ENCODE measurements at regions not wholly inside any gene's neighbourhood (a gene's known extent, or its start where the extent isn't known, plus 50 kb on each side); places are given as distances from the start of the nearest gene placed in this dataset.

GRCh38 chr18:10094655-10095054, 180.8 kb downstream of the VAPA start:
- no peak for TF ChIP-seq EZH2phosphoT487 (IDR thresholded peaks at IDR 0.05; ENCODE audit: borderline replicate concordance, low read length)
- no peaks in the 10 kb centered on the region for H3K27me3 ChIP-seq (ENCODE audit: control insufficient read depth, low read length)
- H3K9me3 ChIP-seq (ENCODE audit: control insufficient read depth, insufficient read depth, low read length) = no peaks in the 10 kb centered on the region
- H3K4me1 ChIP-seq (ENCODE audit: control insufficient read depth, low read length) = no peaks in the 10 kb centered on the region
- H3K4me2 ChIP-seq (ENCODE audit: low read length) = no peak overlapping the region
- no peaks in the 10 kb centered on the region for H3K36me3 ChIP-seq (ENCODE audit: control insufficient read depth, low read length)
- H3K9me2 ChIP-seq (replicated peaks; ENCODE audit: control insufficient read depth, low read length) = no peaks in the 10 kb centered on the region; the same call in 1 of the 2 replicates
- no peak overlapping the region for H3K27ac ChIP-seq (ENCODE audit: low read depth, low read length)
- H3K4me3 ChIP-seq (ENCODE audit: low read length) = no peak overlapping the region
- no peaks in the 10 kb centered on the region for H4K20me1 ChIP-seq (ENCODE audit: control insufficient read depth, insufficient read depth, low read depth, low read length)
- H3F3A ChIP-seq (ENCODE audit: control insufficient read depth, insufficient read depth) = no peaks in the 10 kb centered on the region
- no peaks in the 10 kb centered on the region for H3K79me2 ChIP-seq (ENCODE audit: control insufficient read depth, low read length)

GRCh38 chr18:10095356-10095755, 181.5 kb downstream of the VAPA start:
- Histone ChIP-seq H3K4me3 (ENCODE audit: low read length) (no peak overlapping the region), H3K27ac (ENCODE audit: low read depth, low read length) (no peak overlapping the region), H3K4me2 (ENCODE audit: low read length) (no peak overlapping the region), H3K9me2 (replicated peaks; ENCODE audit: control insufficient read depth, low read length) (no peaks in the 10 kb centered on the region; the same call in 1 of the 2 replicates), H3F3A (ENCODE audit: control insufficient read depth, insufficient read depth) (no peaks in the 10 kb centered on the region), H3K27me3 (ENCODE audit: control insufficient read depth, low read length) (no peaks in the 10 kb centered on the region), H3K4me1 (ENCODE audit: control insufficient read depth, low read length) (no peaks in the 10 kb centered on the region), H3K79me2 (ENCODE audit: control insufficient read depth, low read length) (no peaks in the 10 kb centered on the region), H3K36me3 (ENCODE audit: control insufficient read depth, low read length) (no peaks in the 10 kb centered on the region), H4K20me1 (ENCODE audit: control insufficient read depth, insufficient read depth, low read depth, low read length) (no peaks in the 10 kb centered on the region), H3K9me3 (ENCODE audit: control insufficient read depth, insufficient read depth, low read length) (no peaks in the 10 kb centered on the region)
- no peak for TF ChIP-seq EZH2phosphoT487 (IDR thresholded peaks at IDR 0.05; ENCODE audit: borderline replicate concordance, low read length)
- TF ChIP-seq, protein P1, sequence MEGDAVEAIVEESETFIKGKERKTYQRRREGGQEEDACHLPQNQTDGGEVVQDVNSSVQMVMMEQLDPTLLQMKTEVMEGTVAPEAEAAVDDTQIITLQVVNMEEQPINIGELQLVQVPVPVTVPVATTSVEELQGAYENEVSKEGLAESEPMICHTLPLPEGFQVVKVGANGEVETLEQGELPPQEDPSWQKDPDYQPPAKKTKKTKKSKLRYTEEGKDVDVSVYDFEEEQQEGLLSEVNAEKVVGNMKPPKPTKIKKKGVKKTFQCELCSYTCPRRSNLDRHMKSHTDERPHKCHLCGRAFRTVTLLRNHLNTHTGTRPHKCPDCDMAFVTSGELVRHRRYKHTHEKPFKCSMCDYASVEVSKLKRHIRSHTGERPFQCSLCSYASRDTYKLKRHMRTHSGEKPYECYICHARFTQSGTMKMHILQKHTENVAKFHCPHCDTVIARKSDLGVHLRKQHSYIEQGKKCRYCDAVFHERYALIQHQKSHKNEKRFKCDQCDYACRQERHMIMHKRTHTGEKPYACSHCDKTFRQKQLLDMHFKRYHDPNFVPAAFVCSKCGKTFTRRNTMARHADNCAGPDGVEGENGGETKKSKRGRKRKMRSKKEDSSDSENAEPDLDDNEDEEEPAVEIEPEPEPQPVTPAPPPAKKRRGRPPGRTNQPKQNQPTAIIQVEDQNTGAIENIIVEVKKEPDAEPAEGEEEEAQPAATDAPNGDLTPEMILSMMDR (IDR thresholded peaks at IDR 0.05; ENCODE audit: low read depth, low read length, poor library complexity, severe bottlenecking) = no peak

- no peaks in the 10 kb centered on the region for H3K79me2 ChIP-seq (ENCODE audit: control insufficient read depth, low read length)
- no peaks in the 10 kb centered on the region for H4K20me1 ChIP-seq (ENCODE audit: control insufficient read depth, insufficient read depth, low read depth, low read length)
- H3K9me3 ChIP-seq (ENCODE audit: control insufficient read depth, insufficient read depth, low read length) = no peaks in the 10 kb centered on the region
- no peak overlapping the region for H3K4me3 ChIP-seq (ENCODE audit: low read length)
- no peaks in the 10 kb centered on the region; the same call in 1 of the 2 replicates for H3K9me2 ChIP-seq (replicated peaks; ENCODE audit: control insufficient read depth, low read length)
- no peaks in the 10 kb centered on the region for H3F3A ChIP-seq (ENCODE audit: control insufficient read depth, insufficient read depth)
- no peak overlapping the region for H3K4me2 ChIP-seq (ENCODE audit: low read length)
- H3K4me1 ChIP-seq (ENCODE audit: control insufficient read depth, low read length) = no peaks in the 10 kb centered on the region
- TF ChIP-seq EZH2phosphoT487 (IDR thresholded peaks at IDR 0.05; ENCODE audit: borderline replicate concordance, low read length) = no peak
- TF ChIP-seq, protein P1 (IDR thresholded peaks at IDR 0.05; ENCODE audit: low read depth, low read length, poor library complexity, severe bottlenecking) = no peak
- H3K27me3 ChIP-seq (ENCODE audit: control insufficient read depth, low read length) = no peaks in the 10 kb centered on the region
- H3K36me3 ChIP-seq (ENCODE audit: control insufficient read depth, low read length) = no peaks in the 10 kb centered on the region
- H3K27ac ChIP-seq (ENCODE audit: low read depth, low read length) = no peak overlapping the region
These were observed 185.8 kb downstream of the VAPA start for GRCh38 chr18:10099539-10100140.

DNA sequence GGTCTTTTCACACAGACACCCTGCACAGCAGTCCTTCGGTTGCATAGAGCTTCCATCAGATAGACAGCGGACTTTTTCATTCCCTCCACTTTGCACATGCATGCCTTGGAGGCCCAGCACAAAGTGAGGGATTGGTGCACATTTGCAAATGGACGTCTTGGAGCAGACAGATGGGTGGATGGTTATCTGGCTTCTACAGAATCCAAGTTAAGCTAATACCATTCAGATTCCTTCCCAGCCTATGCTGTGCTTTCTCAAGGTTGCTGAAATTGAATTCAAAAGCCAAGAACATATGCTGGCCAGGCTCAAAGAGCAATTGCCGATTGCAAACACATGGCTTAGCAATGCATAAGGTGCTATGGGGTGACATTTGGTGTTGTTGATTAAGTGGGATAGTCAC, 186.4 kb downstream of the VAPA start:
- no peaks in the 10 kb centered on the region for H4K20me1 ChIP-seq (ENCODE audit: control insufficient read depth, insufficient read depth, low read depth, low read length)
- no peaks in the 10 kb centered on the region for H3K27me3 ChIP-seq (ENCODE audit: control insufficient read depth, low read length)
- H3K79me2 ChIP-seq (ENCODE audit: control insufficient read depth, low read length) = no peaks in the 10 kb centered on the region
- no peaks in the 10 kb centered on the region for H3K36me3 ChIP-seq (ENCODE audit: control insufficient read depth, low read length)
- H3K4me1 ChIP-seq (ENCODE audit: control insufficient read depth, low read length) = no peaks in the 10 kb centered on the region
- no peak overlapping the region for H3K4me2 ChIP-seq (ENCODE audit: low read length)
- no peak overlapping the region for H3K4me3 ChIP-seq (ENCODE audit: low read length)
- H3F3A ChIP-seq (ENCODE audit: control insufficient read depth, insufficient read depth) = no peaks in the 10 kb centered on the region
- no peak for TF ChIP-seq EZH2phosphoT487 (IDR thresholded peaks at IDR 0.05; ENCODE audit: borderline replicate concordance, low read length)
- TF ChIP-seq, protein P1 (IDR thresholded peaks at IDR 0.05; ENCODE audit: low read depth, low read length, poor library complexity, severe bottlenecking) = no peak
- no peak overlapping the region for H3K27ac ChIP-seq (ENCODE audit: low read depth, low read length)
- H3K9me2 ChIP-seq (replicated peaks; ENCODE audit: control insufficient read depth, low read length) = no peaks in the 10 kb centered on the region; the same call in 1 of the 2 replicates
- H3K9me3 ChIP-seq (ENCODE audit: control insufficient read depth, insufficient read depth, low read length) = no peaks in the 10 kb centered on the region
